ENCODE measurements at regions not wholly inside any gene's neighbourhood (a gene's known extent, or its start where the extent isn't known, plus 50 kb on each side); places are given as distances from the start of the nearest gene placed in this dataset.

GRCh38 chr2:206863196-206863595 lies 76.1 kb upstream of the CPO start:
- Mint-ChIP-seq H3K4me1 (peaks cover 6% of the 10 kb centered on the region), H3K4me3 (no peak overlapping the region), H3K27ac (no peak overlapping the region), H3K27me3 (no peaks in the 10 kb centered on the region), H3K36me3 (ENCODE audit: low read depth) (no peaks in the 10 kb centered on the region), H3K9me3 (no peaks in the 10 kb centered on the region)
- CTCF ChIA-PET, result no interaction called here
- TF ChIP-seq, protein P1, sequence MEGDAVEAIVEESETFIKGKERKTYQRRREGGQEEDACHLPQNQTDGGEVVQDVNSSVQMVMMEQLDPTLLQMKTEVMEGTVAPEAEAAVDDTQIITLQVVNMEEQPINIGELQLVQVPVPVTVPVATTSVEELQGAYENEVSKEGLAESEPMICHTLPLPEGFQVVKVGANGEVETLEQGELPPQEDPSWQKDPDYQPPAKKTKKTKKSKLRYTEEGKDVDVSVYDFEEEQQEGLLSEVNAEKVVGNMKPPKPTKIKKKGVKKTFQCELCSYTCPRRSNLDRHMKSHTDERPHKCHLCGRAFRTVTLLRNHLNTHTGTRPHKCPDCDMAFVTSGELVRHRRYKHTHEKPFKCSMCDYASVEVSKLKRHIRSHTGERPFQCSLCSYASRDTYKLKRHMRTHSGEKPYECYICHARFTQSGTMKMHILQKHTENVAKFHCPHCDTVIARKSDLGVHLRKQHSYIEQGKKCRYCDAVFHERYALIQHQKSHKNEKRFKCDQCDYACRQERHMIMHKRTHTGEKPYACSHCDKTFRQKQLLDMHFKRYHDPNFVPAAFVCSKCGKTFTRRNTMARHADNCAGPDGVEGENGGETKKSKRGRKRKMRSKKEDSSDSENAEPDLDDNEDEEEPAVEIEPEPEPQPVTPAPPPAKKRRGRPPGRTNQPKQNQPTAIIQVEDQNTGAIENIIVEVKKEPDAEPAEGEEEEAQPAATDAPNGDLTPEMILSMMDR (IDR thresholded peaks at IDR 0.05), result no peak
- POLR2A ChIA-PET, result no interaction called here
- intact Hi-C loops (cut with micrococcal nuclease), result no loop called here
- DNase-seq (no peak), ATAC-seq (ENCODE audit: low read depth) (no peak)

DNA sequence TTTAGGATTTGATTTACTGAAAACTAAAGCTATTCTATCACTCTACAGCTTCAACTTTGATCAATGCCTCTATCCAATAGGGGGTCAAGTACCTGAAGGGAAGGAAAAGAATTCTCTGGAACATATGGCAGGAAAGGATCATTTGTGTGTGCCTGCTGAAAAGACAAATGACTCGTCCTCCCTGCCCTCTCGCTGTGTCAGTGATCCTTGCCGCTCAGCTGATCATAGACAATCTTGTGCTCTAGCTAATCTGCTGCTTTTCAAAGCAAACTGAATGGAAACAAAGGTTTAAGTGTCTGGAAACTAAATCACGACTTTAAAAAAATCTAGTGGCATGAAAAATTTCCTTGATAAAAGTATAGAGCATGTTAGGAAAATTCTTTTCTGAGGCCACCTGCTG lies 75.6 kb upstream of the CPO start:
- ChIA-PET POLR2A (no interaction called here), CTCF (no interaction called here)
- no peak overlapping the region for H3K4me3 Mint-ChIP-seq
- TF ChIP-seq, protein P1 (IDR thresholded peaks at IDR 0.05), result no peak
- intact Hi-C loops (cut with micrococcal nuclease), result no loop called here
- no peaks in the 10 kb centered on the region for H3K36me3 Mint-ChIP-seq (ENCODE audit: low read depth)
- no peak overlapping the region for H3K27ac Mint-ChIP-seq
- H3K4me1 Mint-ChIP-seq, result peaks cover 6% of the 10 kb centered on the region
- no peak for ATAC-seq (ENCODE audit: low read depth)
- H3K27me3 Mint-ChIP-seq, result no peaks in the 10 kb centered on the region
- H3K9me3 Mint-ChIP-seq, result no peaks in the 10 kb centered on the region
- DNase-seq, result no peak

- POLR2A ChIA-PET, result no interaction called here
- CTCF ChIA-PET, result no interaction called here
- no peak for DNase-seq
- ATAC-seq (ENCODE audit: low read depth), result no peak
- Mint-ChIP-seq H3K4me3 (no peak overlapping the region), H3K27me3 (no peaks in the 10 kb centered on the region), H3K4me1 (no peaks in the 10 kb centered on the region), H3K27ac (no peak overlapping the region), H3K9me3 (no peaks in the 10 kb centered on the region), H3K36me3 (ENCODE audit: low read depth) (no peaks in the 10 kb centered on the region)
- intact Hi-C loops (cut with micrococcal nuclease), result no loop called here
- TF ChIP-seq, protein P1 (IDR thresholded peaks at IDR 0.05), result no peak
These were observed 72.3 kb upstream of the CPO start for GRCh38 chr2:206867006-206867405.

DNA sequence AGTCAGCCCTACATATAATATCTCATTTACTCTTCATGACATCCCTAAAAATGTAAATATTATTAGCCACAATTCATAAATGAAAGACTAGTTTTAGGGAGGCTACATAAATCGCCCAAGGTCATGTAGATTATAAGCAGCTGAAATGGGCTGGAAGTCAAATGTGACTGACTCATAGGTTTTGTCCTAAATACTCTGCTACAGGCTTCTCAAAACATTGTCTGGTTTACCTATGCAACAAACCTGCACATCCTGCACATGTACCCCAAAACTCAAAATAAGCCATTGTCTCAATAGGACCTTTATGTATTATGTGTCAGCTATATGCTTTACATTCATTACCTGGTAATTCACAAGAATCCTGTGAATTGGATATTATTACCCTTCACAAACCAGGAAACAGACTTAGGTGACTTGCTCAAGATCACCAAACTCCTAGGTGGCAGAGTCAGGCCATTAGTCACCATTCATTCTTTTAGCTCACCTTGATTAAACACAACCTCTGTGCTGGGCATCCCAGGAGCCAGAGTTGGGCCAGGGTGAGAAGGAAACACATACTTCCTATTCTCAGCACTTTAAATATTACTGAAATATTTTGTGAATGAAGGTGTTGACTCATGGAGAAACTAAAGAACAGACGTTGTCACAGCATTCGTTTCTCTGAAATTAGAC lies 69.4 kb upstream of the CPO start:
- DNase-seq, result no peak
- TF ChIP-seq, protein P1 (IDR thresholded peaks at IDR 0.05), result no peak
- no peak overlapping the region for H3K4me3 Mint-ChIP-seq

DNA sequence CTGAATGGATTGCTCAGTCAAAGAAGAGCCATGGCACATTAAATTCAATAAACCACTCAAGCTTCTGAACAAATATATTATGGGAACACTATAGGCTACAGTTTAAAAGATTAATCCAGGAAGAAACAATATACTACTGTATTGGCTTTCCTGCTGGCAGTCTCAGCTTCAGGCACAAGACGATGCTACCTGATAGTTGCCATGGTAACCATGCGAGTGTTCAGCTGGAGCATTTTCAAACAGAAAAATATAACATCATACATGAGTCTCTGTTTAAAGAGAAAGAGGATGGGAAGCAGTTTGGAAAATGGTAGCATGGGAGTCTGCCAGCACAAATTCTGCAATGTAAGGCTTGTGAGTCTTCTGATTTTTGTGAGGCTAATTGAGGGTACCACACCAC lies 65.9 kb upstream of the CPO start:
- no peaks in the 10 kb centered on the region for H3K36me3 Mint-ChIP-seq (ENCODE audit: low read depth)
- TF ChIP-seq, protein P1 (IDR thresholded peaks at IDR 0.05), result no peak
- no peak for ATAC-seq (ENCODE audit: low read depth)
- no peaks in the 10 kb centered on the region for H3K9me3 Mint-ChIP-seq
- no peaks in the 10 kb centered on the region for H3K27me3 Mint-ChIP-seq
- intact Hi-C loops (cut with micrococcal nuclease), result no loop called here
- no peak overlapping the region for H3K4me3 Mint-ChIP-seq
- POLR2A ChIA-PET, result no interaction called here
- CTCF ChIA-PET, result no interaction called here
- H3K4me1 Mint-ChIP-seq, result no peaks in the 10 kb centered on the region
- H3K27ac Mint-ChIP-seq, result no peak overlapping the region
- no peak for DNase-seq

More for the DNA sequence above, 69.4 kb upstream of the CPO start:
- Mint-ChIP-seq H3K36me3 (ENCODE audit: low read depth) (no peaks in the 10 kb centered on the region), H3K27me3 (no peaks in the 10 kb centered on the region), H3K9me3 (no peaks in the 10 kb centered on the region), H3K27ac (no peak overlapping the region), H3K4me1 (no peaks in the 10 kb centered on the region)
- no peak for ATAC-seq (ENCODE audit: low read depth)
- intact Hi-C loops (cut with micrococcal nuclease), result no loop called here
- ChIA-PET CTCF (no interaction called here), POLR2A (no interaction called here)
